Germinal center (tissue), 1 donor: ENCODE measurements at regions not wholly inside any gene's neighbourhood (a gene's known extent, or its start where the extent isn't known, plus 50 kb on each side); places are given as distances from the start of the nearest gene placed in this dataset.

Experiments used
- DNase-seq: peaks from one replicate; pipeline ENCODE4 v3.0.0; 2012; ENCODE audit warnings: mixed read lengths, low spot score

GRCh38 chr21:43348170-43348766, 78.7 kb downstream of the SIK1 start:
- no peak for DNase-seq

- DNase-seq = no peak
These were observed 79.3 kb downstream of the SIK1 start for GRCh38 chr21:43347461-43348169.

- no peak for DNase-seq
These were observed 80.4 kb downstream of the SIK1 start for GRCh38 chr21:43346551-43346950.

GRCh38 chr21:43345746-43346409, 81.1 kb downstream of the SIK1 start:
- no peak for DNase-seq

- no peak for DNase-seq
These were observed 81.7 kb downstream of the SIK1 start for GRCh38 chr21:43345046-43345745.

GRCh38 chr21:43343992-43344886, 82.7 kb downstream of the SIK1 start:
- no peak for DNase-seq

GRCh38 chr21:43343095-43343991, 83.6 kb downstream of the SIK1 start:
- DNase-seq = no peak

GRCh38 chr21:43342301-43342881, 84.5 kb downstream of the SIK1 start:
- DNase-seq = no peak

GRCh38 chr21:43341378-43342161, 85.4 kb downstream of the SIK1 start:
- no peak for DNase-seq

- no peak for DNase-seq
These were observed 86.2 kb downstream of the SIK1 start for GRCh38 chr21:43340491-43341377.

GRCh38 chr21:43339668-43340067, 87.3 kb downstream of the SIK1 start:
- no peak for DNase-seq

GRCh38 chr21:43338951-43339350, 88.0 kb downstream of the SIK1 start:
- DNase-seq = no peak

GRCh38 chr21:43337901-43338655, 88.9 kb downstream of the SIK1 start:
- DNase-seq = no peak

GRCh38 chr21:43335119-43335518, 91.8 kb downstream of the SIK1 start:
- DNase-seq = no peak

GRCh38 chr21:43334214-43334958, 92.5 kb downstream of the SIK1 start:
- DNase-seq = no peak

GRCh38 chr21:43333298-43334062, 93.5 kb downstream of the SIK1 start:
- DNase-seq = no peak
